GM19372 (cell line): ENCODE measurements at regions not wholly inside any gene's neighbourhood (a gene's known extent, or its start where the extent isn't known, plus 50 kb on each side); places are given as distances from the start of the nearest gene placed in this dataset.

Experiments
- ATAC-seq: cut with Tn5 transposase; IDR thresholded peaks from one replicate; pipeline ENCODE4 v1.9.1; 2021; ENCODE audit warnings: mild to moderate bottlenecking, low read depth, moderate library complexity; ENCODE audit not compliant: unreplicated experiment

GRCh38 chr19:31959527-31960018 is 385.8 kb upstream of the ZNF507 start:
- no peak for ATAC-seq

GRCh38 chr19:31960474-31960873 is 384.9 kb upstream of the ZNF507 start:
- no peak for ATAC-seq

GRCh38 chr19:31961191-31961590 is 384.2 kb upstream of the ZNF507 start:
- no peak for ATAC-seq

- no peak for ATAC-seq
Measured at GRCh38 chr19:31961667-31962066, 383.7 kb upstream of the ZNF507 start.

- no peak for ATAC-seq
Measured at GRCh38 chr19:31962561-31962996, 382.8 kb upstream of the ZNF507 start.

- ATAC-seq, result no peak
Measured at GRCh38 chr19:31963746-31964145, 381.7 kb upstream of the ZNF507 start.

GRCh38 chr19:31969016-31969415 is 376.4 kb upstream of the ZNF507 start:
- ATAC-seq, result no peak

- no peak for ATAC-seq
Measured at GRCh38 chr19:31970027-31970461, 375.4 kb upstream of the ZNF507 start.

GRCh38 chr19:31974290-31974689 is 371.1 kb upstream of the ZNF507 start:
- ATAC-seq, result no peak

GRCh38 chr19:31974941-31975340 is 370.5 kb upstream of the ZNF507 start:
- ATAC-seq, result no peak

GRCh38 chr19:31975461-31975860 is 369.9 kb upstream of the ZNF507 start:
- no peak for ATAC-seq

- ATAC-seq, result no peak
Measured at GRCh38 chr19:31976775-31977536, 368.5 kb upstream of the ZNF507 start.

GRCh38 chr19:31979362-31979761 is 366.0 kb upstream of the ZNF507 start:
- ATAC-seq, result no peak

- no peak for ATAC-seq
Measured at GRCh38 chr19:31979949-31980670, 365.3 kb upstream of the ZNF507 start.

- no peak for ATAC-seq
Measured at GRCh38 chr19:31980796-31981195, 364.6 kb upstream of the ZNF507 start.

GRCh38 chr19:31981545-31981944 is 363.9 kb upstream of the ZNF507 start:
- ATAC-seq, result no peak

GRCh38 chr19:31983647-31984046 is 361.8 kb upstream of the ZNF507 start:
- ATAC-seq, result no peak

GRCh38 chr19:31985001-31985605 is 360.3 kb upstream of the ZNF507 start:
- no peak for ATAC-seq

GRCh38 chr19:31986951-31987350 is 358.5 kb upstream of the ZNF507 start:
- ATAC-seq, result no peak

- no peak for ATAC-seq
Measured at GRCh38 chr19:31988256-31988655, 357.2 kb upstream of the ZNF507 start.

GRCh38 chr19:31991984-31992655 is 353.3 kb upstream of the ZNF507 start:
- no peak for ATAC-seq
